ENCODE measurements at regions not wholly inside any gene's neighbourhood (a gene's known extent, or its start where the extent isn't known, plus 50 kb on each side); places are given as distances from the start of the nearest gene placed in this dataset.

GRCh38 chr6:6801005-6801335 lies 212.4 kb downstream of the LY86 start:
- TF ChIP-seq POLR2A (conservative IDR thresholded peaks at IDR 0.05) (no peak), RBM25 (IDR thresholded peaks at IDR 0.05; ENCODE audit: low read depth, low read length, severe bottlenecking) (no peak), POLR2AphosphoS5 (IDR thresholded peaks at IDR 0.05; ENCODE audit: control insufficient read depth, insufficient read depth, low read depth, low read length) (no peak), CTCF (IDR thresholded peaks at IDR 0.05 in 2 of 3, conservative IDR thresholded peaks at IDR 0.05 in 1 of 3; ENCODE audit: insufficient read depth in 2 of 3, low read depth in 1 of 3, low read length in 3 of 3) (no peak)

Measured in K562 (cell line).